ENCODE measurements at regions not wholly inside any gene's neighbourhood (a gene's known extent, or its start where the extent isn't known, plus 50 kb on each side); places are given as distances from the start of the nearest gene placed in this dataset.
A peak's percentile ranks its signal among the peaks of the same experiment; 100 is the strongest.

DNA sequence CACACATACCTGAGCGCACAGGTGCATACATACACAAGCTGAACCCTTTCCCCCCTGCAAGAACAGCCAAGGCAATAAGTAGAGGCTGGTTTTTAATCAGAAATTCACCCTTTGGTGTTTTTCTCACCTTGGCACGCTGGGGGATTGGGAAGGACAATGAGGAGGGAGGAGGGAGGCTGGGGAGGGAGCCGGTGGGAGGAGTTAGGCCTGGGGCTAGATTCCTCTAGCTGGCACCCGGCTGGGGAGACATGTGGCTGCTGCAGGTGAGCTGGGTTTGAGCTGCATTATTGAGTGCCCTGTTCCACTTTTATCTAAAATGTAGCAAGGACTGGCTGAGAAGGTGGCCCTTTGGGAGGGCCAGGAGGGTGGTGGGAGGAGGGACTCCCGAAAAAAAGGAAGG, 97.8 kb upstream of the CSF3R start:
- H3K4me1 Mint-ChIP-seq (ENCODE audit: unreplicated experiment) = peaks cover 20% of the 10 kb centered on the region
- no peaks in the 10 kb centered on the region for H3K36me3 Mint-ChIP-seq
- no peak for DNase-seq (ENCODE audit: extremely low spot score, unreplicated experiment)
- no peak overlapping the region for H3K27ac Mint-ChIP-seq
- TF ChIP-seq, protein P1, sequence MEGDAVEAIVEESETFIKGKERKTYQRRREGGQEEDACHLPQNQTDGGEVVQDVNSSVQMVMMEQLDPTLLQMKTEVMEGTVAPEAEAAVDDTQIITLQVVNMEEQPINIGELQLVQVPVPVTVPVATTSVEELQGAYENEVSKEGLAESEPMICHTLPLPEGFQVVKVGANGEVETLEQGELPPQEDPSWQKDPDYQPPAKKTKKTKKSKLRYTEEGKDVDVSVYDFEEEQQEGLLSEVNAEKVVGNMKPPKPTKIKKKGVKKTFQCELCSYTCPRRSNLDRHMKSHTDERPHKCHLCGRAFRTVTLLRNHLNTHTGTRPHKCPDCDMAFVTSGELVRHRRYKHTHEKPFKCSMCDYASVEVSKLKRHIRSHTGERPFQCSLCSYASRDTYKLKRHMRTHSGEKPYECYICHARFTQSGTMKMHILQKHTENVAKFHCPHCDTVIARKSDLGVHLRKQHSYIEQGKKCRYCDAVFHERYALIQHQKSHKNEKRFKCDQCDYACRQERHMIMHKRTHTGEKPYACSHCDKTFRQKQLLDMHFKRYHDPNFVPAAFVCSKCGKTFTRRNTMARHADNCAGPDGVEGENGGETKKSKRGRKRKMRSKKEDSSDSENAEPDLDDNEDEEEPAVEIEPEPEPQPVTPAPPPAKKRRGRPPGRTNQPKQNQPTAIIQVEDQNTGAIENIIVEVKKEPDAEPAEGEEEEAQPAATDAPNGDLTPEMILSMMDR (conservative IDR thresholded peaks at IDR 0.05) = no peak
- H3K9me3 Mint-ChIP-seq = no peaks in the 10 kb centered on the region
- peaks cover 50% of the 10 kb centered on the region for H3K27me3 Mint-ChIP-seq
- H3K4me3 Mint-ChIP-seq = no peak overlapping the region

DNA sequence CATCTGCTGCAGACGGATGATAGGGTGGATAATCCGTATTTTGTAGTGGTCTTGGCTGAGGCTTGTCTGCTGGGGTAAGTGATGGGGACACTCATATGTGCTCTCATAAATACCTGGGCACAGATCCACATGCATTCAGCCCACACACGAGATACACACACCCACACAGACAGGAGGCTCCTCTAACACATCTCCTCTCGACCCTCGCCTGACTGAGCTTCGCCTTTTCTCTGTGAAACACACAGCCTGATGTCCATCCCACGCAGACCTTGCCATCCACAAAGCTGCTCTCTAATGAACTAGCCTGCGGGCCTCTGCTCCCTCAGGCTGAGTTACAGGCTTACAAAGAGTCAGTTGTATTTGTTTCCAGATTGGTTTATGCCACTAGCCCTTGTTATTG, 96.3 kb upstream of the CSF3R start:
- H3K36me3 Mint-ChIP-seq = no peaks in the 10 kb centered on the region
- TF ChIP-seq, protein P1 (conservative IDR thresholded peaks at IDR 0.05) = no peak
- peaks cover 8% of the 10 kb centered on the region for H3K4me1 Mint-ChIP-seq (ENCODE audit: unreplicated experiment)
- no peak overlapping the region for H3K27ac Mint-ChIP-seq
- no peak for DNase-seq (ENCODE audit: extremely low spot score, unreplicated experiment)
- peaks cover 47% of the 10 kb centered on the region for H3K27me3 Mint-ChIP-seq
- no peak overlapping the region for H3K4me3 Mint-ChIP-seq
- H3K9me3 Mint-ChIP-seq = no peaks in the 10 kb centered on the region

DNA sequence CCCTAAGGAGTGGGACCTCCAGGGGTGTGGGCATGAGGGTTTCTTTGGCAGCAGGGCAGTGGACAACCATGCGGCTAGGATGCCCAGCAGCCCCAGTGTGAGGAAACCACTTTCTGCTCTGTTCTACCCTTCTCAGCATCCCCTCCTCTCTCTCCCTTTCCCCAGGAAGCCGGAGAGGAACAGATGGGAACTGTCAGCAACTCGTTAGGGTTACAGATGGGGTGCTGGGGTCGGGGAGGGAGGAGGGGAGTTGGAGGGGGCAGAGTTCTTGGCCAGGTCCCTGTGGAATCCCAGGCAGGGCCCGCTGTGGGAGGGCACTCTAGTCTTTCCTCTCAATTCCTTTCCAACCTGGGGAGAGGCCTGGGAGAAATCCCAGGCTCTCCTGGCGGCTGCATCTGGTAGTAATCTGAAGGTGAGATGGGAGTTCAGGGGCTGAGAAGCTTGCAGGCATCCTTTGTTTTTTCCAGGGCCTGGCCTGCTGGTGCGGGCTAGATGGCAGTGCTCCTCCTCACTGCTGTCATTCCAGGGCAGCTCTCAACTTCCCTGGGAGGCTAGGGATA, 93.9 kb upstream of the CSF3R start:
- DNase-seq (ENCODE audit: extremely low spot score, unreplicated experiment) = no peak
- peaks cover 52% of the 10 kb centered on the region for H3K27me3 Mint-ChIP-seq
- H3K36me3 Mint-ChIP-seq = no peaks in the 10 kb centered on the region

GRCh38 chr1:36576118-36576517, 93.4 kb upstream of the CSF3R start:
- Mint-ChIP-seq H3K27me3 (peaks cover 48% of the 10 kb centered on the region), H3K4me1 (ENCODE audit: unreplicated experiment) (peaks cover 8% of the 10 kb centered on the region), H3K4me3 (no peak overlapping the region), H3K9me3 (no peaks in the 10 kb centered on the region), H3K36me3 (no peaks in the 10 kb centered on the region), H3K27ac (no peak overlapping the region)
- TF ChIP-seq, protein P1 (conservative IDR thresholded peaks at IDR 0.05) = peak; percentile 94
- DNase-seq (ENCODE audit: extremely low spot score, unreplicated experiment) = peak; percentile 79

More for the DNA sequence above, 93.9 kb upstream of the CSF3R start:
- Mint-ChIP-seq H3K4me3 (no peak overlapping the region), H3K9me3 (no peaks in the 10 kb centered on the region), H3K4me1 (ENCODE audit: unreplicated experiment) (peaks cover 8% of the 10 kb centered on the region), H3K27ac (no peak overlapping the region)
- TF ChIP-seq, protein P1 (conservative IDR thresholded peaks at IDR 0.05) = no peak

- Mint-ChIP-seq H3K9me3 (no peaks in the 10 kb centered on the region), H3K36me3 (no peaks in the 10 kb centered on the region), H3K4me3 (no peak overlapping the region), H3K4me1 (ENCODE audit: unreplicated experiment) (peaks cover 4% of the 10 kb centered on the region), H3K27ac (no peak overlapping the region), H3K27me3 (peaks cover 47% of the 10 kb centered on the region)
- DNase-seq (ENCODE audit: extremely low spot score, unreplicated experiment) = no peak
- TF ChIP-seq, protein P1 (conservative IDR thresholded peaks at IDR 0.05) = no peak
Measured at GRCh38 chr1:36573445-36573844, 90.7 kb upstream of the CSF3R start.

- Mint-ChIP-seq H3K9me3 (no peaks in the 10 kb centered on the region), H3K27ac (no peak overlapping the region), H3K4me3 (no peak overlapping the region), H3K36me3 (no peaks in the 10 kb centered on the region), H3K27me3 (peaks cover 50% of the 10 kb centered on the region), H3K4me1 (ENCODE audit: unreplicated experiment) (peaks cover 4% of the 10 kb centered on the region)
- DNase-seq (ENCODE audit: extremely low spot score, unreplicated experiment) = no peak
- TF ChIP-seq, protein P1 (conservative IDR thresholded peaks at IDR 0.05) = no peak
Measured at GRCh38 chr1:36572906-36573305, 90.2 kb upstream of the CSF3R start.

All from type B pancreatic cell (in vitro differentiated cells).